Vagina (tissue), 2 donors: ENCODE measurements at regions not wholly inside any gene's neighbourhood (a gene's known extent, or its start where the extent isn't known, plus 50 kb on each side); places are given as distances from the start of the nearest gene placed in this dataset.

Experiments
- CTCF ChIP-seq, 3 experiments: fragments of 450-650 bp in 2 of 3; fragments of 200-600 bp in 1 of 3; sonication (generic) in 1 of 3; IDR thresholded peaks; one replicate each; pipeline ENCODE4 v1.5.1; 2017 to 2019; ENCODE audit warnings: antibody characterized with exemption in 3 of 3, mild to moderate bottlenecking in 2 of 3, moderate library complexity in 2 of 3
- POLR2A ChIP-seq, 2 donors: fragments of 450-650 bp; IDR thresholded peaks; one replicate each; pipeline ENCODE4 v1.6.1; 2017; ENCODE audit warnings: antibody characterized with exemption in 2 of 2, mild to moderate bottlenecking in 2 of 2, moderate library complexity in 2 of 2

GRCh38 chr2:14967729-14968128 is 335.2 kb downstream of the LRATD1 start:
- no peak for TF ChIP-seq CTCF (IDR thresholded peaks at IDR 0.05)
- no peak for TF ChIP-seq POLR2A (IDR thresholded peaks at IDR 0.05)
